A549 (cell line): ENCODE measurements at regions not wholly inside any gene's neighbourhood (a gene's known extent, or its start where the extent isn't known, plus 50 kb on each side); places are given as distances from the start of the nearest gene placed in this dataset.

Experiments
- CTCF ChIP-seq: fragments of >200 bp; sonication (Bioruptor Twin); formaldehyde crosslinking; IDR thresholded peaks from 3 replicates; pipeline ENCODE4 v1.5.1; 2016
- HDAC2 ChIP-seq: fragments of 200-600 bp; sonication (generic); IDR thresholded peaks from 2 replicates; pipeline ENCODE4 v1.6.1; 2016
- JUNB ChIP-seq: fragments of >200 bp; sonication (Bioruptor Twin); formaldehyde crosslinking; IDR thresholded peaks from 2 replicates; pipeline ENCODE4 v1.6.1; 2016
- PHF8 ChIP-seq: fragments of 200-600 bp; sonication (generic); IDR thresholded peaks from 2 replicates; pipeline ENCODE4 v1.6.1; 2016; ENCODE audit warnings: low read depth, mild to moderate bottlenecking, antibody characterized with exemption, moderate library complexity, borderline replicate concordance
- RAD21 ChIP-seq, 2 experiments: fragments of >200 bp in 1 of 2; sonication (Bioruptor Twin) in 1 of 2; formaldehyde crosslinking in 1 of 2; IDR thresholded peaks in 1 of 2; conservative IDR thresholded peaks in 1 of 2; 2 replicates in 1 of 2; 3 replicates in 1 of 2; pipeline ENCODE4 v1.6.1; 2012 to 2018; ENCODE audit warnings: inconsistent platforms in 1 of 2

GRCh38 chr4:180341926-180342325 is 1901.3 kb upstream of the TENM3 start:
- no peak for TF ChIP-seq HDAC2
- no peak for TF ChIP-seq PHF8
- TF ChIP-seq CTCF, result no peak
- TF ChIP-seq RAD21 (conservative IDR thresholded peaks at IDR 0.05 in 1 of 2, IDR thresholded peaks at IDR 0.05 in 1 of 2), result no peak
- TF ChIP-seq JUNB, result no peak
